ENCODE measurements at regions not wholly inside any gene's neighbourhood (a gene's known extent, or its start where the extent isn't known, plus 50 kb on each side); places are given as distances from the start of the nearest gene placed in this dataset.

DNA sequence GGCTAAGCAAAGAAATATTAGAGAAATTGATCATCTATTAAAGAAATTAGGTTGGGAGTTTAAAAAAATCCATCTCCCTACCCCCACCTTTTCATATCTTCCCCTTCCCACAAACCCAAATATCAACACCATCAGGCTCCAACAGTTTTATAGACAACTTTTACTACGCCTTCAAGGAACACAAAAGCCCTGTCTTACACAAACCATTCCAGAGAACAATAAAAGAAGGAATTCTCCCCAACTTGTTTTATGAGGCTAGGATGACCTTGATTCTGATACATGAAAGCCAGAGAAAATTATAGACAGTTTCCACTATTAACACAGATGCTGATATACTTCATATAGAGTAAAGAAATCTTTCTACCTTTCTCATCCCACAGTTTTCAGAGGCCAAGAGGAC, 211.6 kb downstream of the OSR1 start:
- Histone ChIP-seq H3K4me3 (ENCODE audit: low read length, poor library complexity, severe bottlenecking) (no peak overlapping the region), H3F3A (ENCODE audit: low read depth) (no peaks in the 10 kb centered on the region), H4K20me1 (ENCODE audit: insufficient read depth, low read length, poor library complexity, severe bottlenecking) (no peaks in the 10 kb centered on the region), H3K4me2 (ENCODE audit: low read depth, low read length, poor library complexity, severe bottlenecking) (no peak overlapping the region), H3K27me3 (ENCODE audit: insufficient read depth, low read length, poor library complexity, severe bottlenecking) (no peaks in the 10 kb centered on the region), H3K9ac (ENCODE audit: low read depth, low read length, poor library complexity, severe bottlenecking) (no peak overlapping the region), H3K79me2 (ENCODE audit: insufficient read depth, low read length) (no peaks in the 10 kb centered on the region), H3K4me1 (ENCODE audit: insufficient read depth, low read length, poor library complexity, severe bottlenecking) (no peaks in the 10 kb centered on the region), H3K9me2 (replicated peaks; ENCODE audit: low read depth, low read length) (no peaks in the 10 kb centered on the region), H3K9me3 (ENCODE audit: insufficient read depth, low read depth, low read length) (no peaks in the 10 kb centered on the region), H3K36me3 (ENCODE audit: insufficient read depth, low read length) (no peaks in the 10 kb centered on the region), H2AFZ (ENCODE audit: low read length) (no peak overlapping the region)
- TF ChIP-seq EZH2phosphoT487 (IDR thresholded peaks at IDR 0.05; ENCODE audit: borderline replicate concordance), result no peak
- TF ChIP-seq, protein P1, sequence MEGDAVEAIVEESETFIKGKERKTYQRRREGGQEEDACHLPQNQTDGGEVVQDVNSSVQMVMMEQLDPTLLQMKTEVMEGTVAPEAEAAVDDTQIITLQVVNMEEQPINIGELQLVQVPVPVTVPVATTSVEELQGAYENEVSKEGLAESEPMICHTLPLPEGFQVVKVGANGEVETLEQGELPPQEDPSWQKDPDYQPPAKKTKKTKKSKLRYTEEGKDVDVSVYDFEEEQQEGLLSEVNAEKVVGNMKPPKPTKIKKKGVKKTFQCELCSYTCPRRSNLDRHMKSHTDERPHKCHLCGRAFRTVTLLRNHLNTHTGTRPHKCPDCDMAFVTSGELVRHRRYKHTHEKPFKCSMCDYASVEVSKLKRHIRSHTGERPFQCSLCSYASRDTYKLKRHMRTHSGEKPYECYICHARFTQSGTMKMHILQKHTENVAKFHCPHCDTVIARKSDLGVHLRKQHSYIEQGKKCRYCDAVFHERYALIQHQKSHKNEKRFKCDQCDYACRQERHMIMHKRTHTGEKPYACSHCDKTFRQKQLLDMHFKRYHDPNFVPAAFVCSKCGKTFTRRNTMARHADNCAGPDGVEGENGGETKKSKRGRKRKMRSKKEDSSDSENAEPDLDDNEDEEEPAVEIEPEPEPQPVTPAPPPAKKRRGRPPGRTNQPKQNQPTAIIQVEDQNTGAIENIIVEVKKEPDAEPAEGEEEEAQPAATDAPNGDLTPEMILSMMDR (conservative IDR thresholded peaks at IDR 0.05; ENCODE audit: low read length), result no peak

DNA sequence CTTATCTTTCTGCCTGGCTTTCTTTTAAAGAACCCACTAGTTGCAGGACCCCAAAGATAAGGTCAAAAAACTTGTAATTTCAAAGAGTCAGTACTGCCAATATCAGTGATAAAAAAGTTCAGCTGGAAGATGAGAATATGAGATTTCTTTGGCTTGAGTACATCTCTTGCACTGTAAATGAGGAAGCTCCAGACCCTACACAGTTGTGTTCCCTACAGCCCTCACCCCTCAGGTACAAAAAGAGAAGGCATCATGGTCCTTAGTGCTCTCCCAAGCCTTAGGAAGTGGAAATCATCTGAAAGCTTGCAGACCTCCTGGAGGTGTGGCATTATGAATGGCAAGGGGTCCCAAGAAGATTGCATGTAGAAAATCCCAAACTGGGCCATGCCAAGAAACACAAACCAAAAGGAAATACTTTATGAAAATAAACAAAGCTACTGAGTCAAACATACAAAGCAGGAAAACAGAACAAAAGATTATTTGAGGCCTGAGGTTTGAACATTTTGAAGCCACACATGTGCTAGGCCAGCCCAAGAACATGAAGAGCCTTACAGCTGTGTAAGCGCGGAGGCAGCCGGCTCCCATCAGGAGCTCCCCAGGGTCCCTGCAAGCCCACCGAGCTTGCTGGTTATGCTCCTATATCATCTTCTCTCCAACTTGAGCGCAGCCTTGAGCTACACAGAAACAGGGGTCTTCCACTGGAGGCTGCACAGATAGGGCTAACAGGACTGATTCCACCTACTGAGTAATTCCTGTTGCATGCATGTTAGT, 217.0 kb downstream of the OSR1 start:
- Histone ChIP-seq H3K79me2 (ENCODE audit: insufficient read depth, low read length) (no peaks in the 10 kb centered on the region), H3K4me2 (ENCODE audit: low read depth, low read length, poor library complexity, severe bottlenecking) (no peak overlapping the region), H3F3A (ENCODE audit: low read depth) (no peaks in the 10 kb centered on the region), H4K20me1 (ENCODE audit: insufficient read depth, low read length, poor library complexity, severe bottlenecking) (no peaks in the 10 kb centered on the region), H2AFZ (ENCODE audit: low read length) (no peak overlapping the region), H3K4me3 (ENCODE audit: low read length, poor library complexity, severe bottlenecking) (no peak overlapping the region), H3K9me3 (ENCODE audit: insufficient read depth, low read depth, low read length) (no peaks in the 10 kb centered on the region), H3K36me3 (ENCODE audit: insufficient read depth, low read length) (no peaks in the 10 kb centered on the region), H3K9ac (ENCODE audit: low read depth, low read length, poor library complexity, severe bottlenecking) (no peak overlapping the region), H3K27me3 (ENCODE audit: insufficient read depth, low read length, poor library complexity, severe bottlenecking) (no peaks in the 10 kb centered on the region), H3K4me1 (ENCODE audit: insufficient read depth, low read length, poor library complexity, severe bottlenecking) (no peaks in the 10 kb centered on the region), H3K9me2 (replicated peaks; ENCODE audit: low read depth, low read length) (no peaks in the 10 kb centered on the region)
- TF ChIP-seq, protein P1 (conservative IDR thresholded peaks at IDR 0.05; ENCODE audit: low read length), result no peak
- no peak for TF ChIP-seq EZH2phosphoT487 (IDR thresholded peaks at IDR 0.05; ENCODE audit: borderline replicate concordance)

DNA sequence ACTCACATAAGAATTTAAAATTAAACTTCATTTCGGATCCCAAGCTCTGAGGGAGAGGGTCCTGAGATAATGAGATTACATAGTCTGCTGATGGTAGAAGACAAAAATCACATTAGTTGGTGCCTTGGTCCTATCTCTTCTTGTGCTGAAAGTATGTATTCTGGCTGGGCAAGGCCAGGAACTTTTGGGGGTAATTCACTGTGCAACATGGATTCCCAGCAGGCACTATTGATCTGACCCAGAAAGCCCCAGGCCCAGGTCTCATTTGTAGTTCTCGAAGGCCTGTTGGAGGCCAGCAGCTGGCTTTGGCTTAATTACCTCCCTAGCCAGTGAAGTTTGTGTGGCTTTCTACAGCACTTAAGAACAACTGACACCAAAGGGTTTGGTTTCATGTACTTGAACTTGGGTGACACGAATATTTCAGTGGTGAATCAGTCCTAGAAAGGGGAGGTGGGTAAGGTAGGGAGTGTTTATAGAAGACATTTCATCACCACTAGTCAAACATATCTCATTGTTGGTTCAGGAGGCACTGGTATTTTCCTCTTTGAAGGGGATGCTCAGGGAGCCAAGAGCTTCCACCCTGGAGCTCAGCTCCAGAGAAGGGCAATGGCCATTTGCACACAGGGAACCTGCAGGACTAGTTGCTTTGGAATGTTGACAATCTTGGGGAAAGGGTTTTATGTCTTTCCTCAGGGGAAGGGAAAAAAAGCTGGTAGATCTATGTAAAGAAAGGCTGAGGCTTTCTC, 217.8 kb downstream of the OSR1 start:
- Histone ChIP-seq H3F3A (ENCODE audit: low read depth) (no peaks in the 10 kb centered on the region), H2AFZ (ENCODE audit: low read length) (no peak overlapping the region), H3K4me2 (ENCODE audit: low read depth, low read length, poor library complexity, severe bottlenecking) (no peak overlapping the region), H3K36me3 (ENCODE audit: insufficient read depth, low read length) (no peaks in the 10 kb centered on the region), H4K20me1 (ENCODE audit: insufficient read depth, low read length, poor library complexity, severe bottlenecking) (no peaks in the 10 kb centered on the region), H3K79me2 (ENCODE audit: insufficient read depth, low read length) (no peaks in the 10 kb centered on the region), H3K9me2 (replicated peaks; ENCODE audit: low read depth, low read length) (no peaks in the 10 kb centered on the region), H3K9me3 (ENCODE audit: insufficient read depth, low read depth, low read length) (no peaks in the 10 kb centered on the region), H3K9ac (ENCODE audit: low read depth, low read length, poor library complexity, severe bottlenecking) (no peak overlapping the region), H3K4me1 (ENCODE audit: insufficient read depth, low read length, poor library complexity, severe bottlenecking) (no peaks in the 10 kb centered on the region), H3K4me3 (ENCODE audit: low read length, poor library complexity, severe bottlenecking) (no peak overlapping the region), H3K27me3 (ENCODE audit: insufficient read depth, low read length, poor library complexity, severe bottlenecking) (no peaks in the 10 kb centered on the region)
- TF ChIP-seq EZH2phosphoT487 (IDR thresholded peaks at IDR 0.05; ENCODE audit: borderline replicate concordance), result no peak
- TF ChIP-seq, protein P1 (conservative IDR thresholded peaks at IDR 0.05; ENCODE audit: low read length), result no peak

Data from Loucy (cell line).